ENCODE measurements at regions not wholly inside any gene's neighbourhood (a gene's known extent, or its start where the extent isn't known, plus 50 kb on each side); places are given as distances from the start of the nearest gene placed in this dataset.

DNA sequence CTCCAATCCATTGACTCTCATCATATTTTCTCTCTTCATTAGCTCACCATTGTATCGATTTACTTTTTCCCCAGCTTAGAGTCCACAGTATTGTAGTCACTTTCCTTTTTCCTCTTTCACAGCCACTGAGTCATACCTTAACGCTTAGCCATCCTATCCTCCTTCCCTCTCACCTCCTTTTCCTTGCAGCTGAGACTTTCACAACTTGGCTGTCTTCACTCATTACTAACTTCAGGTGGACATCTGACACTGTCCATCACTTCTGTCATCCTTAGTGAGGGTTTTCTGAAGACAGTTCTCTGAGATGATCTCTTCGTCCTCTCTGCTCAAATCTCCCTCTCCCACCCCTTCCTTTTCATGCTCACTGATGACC, 70.5 kb upstream of the ESX1 start:
- Mint-ChIP-seq H3K9me3 (no peaks in the 10 kb centered on the region), H3K27me3 (no peaks in the 10 kb centered on the region), H3K36me3 (ENCODE audit: low read depth) (no peaks in the 10 kb centered on the region), H3K4me1 (ENCODE audit: low read depth) (no peaks in the 10 kb centered on the region), H3K4me3 (no peak overlapping the region), H3K27ac (no peak overlapping the region)
- H3K9me3 ChIP-seq (ENCODE audit: control insufficient read depth in 1 of 2, insufficient read depth in 1 of 2, low read length in 2 of 2), result no peaks in the 10 kb centered on the region
- TF ChIP-seq, protein P1, sequence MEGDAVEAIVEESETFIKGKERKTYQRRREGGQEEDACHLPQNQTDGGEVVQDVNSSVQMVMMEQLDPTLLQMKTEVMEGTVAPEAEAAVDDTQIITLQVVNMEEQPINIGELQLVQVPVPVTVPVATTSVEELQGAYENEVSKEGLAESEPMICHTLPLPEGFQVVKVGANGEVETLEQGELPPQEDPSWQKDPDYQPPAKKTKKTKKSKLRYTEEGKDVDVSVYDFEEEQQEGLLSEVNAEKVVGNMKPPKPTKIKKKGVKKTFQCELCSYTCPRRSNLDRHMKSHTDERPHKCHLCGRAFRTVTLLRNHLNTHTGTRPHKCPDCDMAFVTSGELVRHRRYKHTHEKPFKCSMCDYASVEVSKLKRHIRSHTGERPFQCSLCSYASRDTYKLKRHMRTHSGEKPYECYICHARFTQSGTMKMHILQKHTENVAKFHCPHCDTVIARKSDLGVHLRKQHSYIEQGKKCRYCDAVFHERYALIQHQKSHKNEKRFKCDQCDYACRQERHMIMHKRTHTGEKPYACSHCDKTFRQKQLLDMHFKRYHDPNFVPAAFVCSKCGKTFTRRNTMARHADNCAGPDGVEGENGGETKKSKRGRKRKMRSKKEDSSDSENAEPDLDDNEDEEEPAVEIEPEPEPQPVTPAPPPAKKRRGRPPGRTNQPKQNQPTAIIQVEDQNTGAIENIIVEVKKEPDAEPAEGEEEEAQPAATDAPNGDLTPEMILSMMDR (IDR thresholded peaks at IDR 0.05), result no peak
- no peaks in the 10 kb centered on the region for H3K36me3 ChIP-seq (ENCODE audit: insufficient read depth, low read length)
- ChIA-PET CTCF (no interaction called here), POLR2A (no interaction called here)
- intact Hi-C loops (cut with DNase I, micrococcal nuclease), result no loop called here
- no peaks in the 10 kb centered on the region for H3K27me3 ChIP-seq (ENCODE audit: control insufficient read depth in 1 of 2, insufficient read depth in 2 of 2, low read length in 2 of 2)
- ATAC-seq (ENCODE audit: poor library complexity) (no peak), DNase-seq (no peak)
- H3K4me3 ChIP-seq (ENCODE audit: low read length), result no peak overlapping the region
- H3K27ac ChIP-seq (ENCODE audit: low read depth in 1 of 2, low read length in 2 of 2), result no peak overlapping the region
- no peaks in the 10 kb centered on the region for H3K4me1 ChIP-seq (ENCODE audit: insufficient read depth, low read length)

DNA sequence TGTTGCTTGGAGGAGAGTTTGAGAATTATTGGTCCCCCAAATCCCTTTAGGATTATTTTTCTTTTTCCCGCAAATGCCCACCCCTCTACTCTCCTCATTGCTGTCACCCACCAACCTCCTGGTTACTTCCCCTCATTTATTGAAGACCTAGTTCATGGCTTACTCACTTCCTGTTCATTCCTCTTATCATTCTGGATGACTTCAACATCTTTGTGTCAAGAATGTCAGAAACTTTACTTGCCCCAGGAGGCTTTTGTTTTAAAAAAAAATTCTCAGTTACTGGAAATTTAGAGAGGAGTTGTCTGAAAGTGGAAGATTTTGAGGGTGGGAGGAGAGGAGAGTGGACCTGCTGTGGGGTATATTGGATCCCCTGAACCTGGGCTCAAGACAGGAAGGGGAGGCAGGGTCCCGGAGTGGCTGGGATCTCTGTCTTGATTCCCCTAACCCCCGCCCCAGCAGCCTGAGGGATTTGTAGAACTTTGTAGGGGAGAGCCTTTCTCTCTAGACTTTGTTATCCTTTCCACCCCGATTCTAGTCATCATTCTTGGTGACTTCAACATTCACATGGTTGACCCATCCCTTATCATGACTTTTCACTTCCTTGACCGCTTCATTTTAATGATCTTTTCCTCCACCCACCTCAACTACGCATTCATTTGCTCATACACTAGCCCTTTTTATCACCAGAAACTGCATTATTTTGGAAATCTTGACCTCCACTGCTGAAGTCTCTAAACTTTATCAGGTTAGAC, 69.9 kb upstream of the ESX1 start:
- no peaks in the 10 kb centered on the region for H3K9me3 Mint-ChIP-seq
- no peak for ATAC-seq (ENCODE audit: poor library complexity)
- Histone ChIP-seq H3K27me3 (ENCODE audit: control insufficient read depth in 1 of 2, insufficient read depth in 2 of 2, low read length in 2 of 2) (no peaks in the 10 kb centered on the region), H3K9me3 (ENCODE audit: control insufficient read depth in 1 of 2, insufficient read depth in 1 of 2, low read length in 2 of 2) (no peaks in the 10 kb centered on the region), H3K27ac (ENCODE audit: low read depth in 1 of 2, low read length in 2 of 2) (no peak overlapping the region), H3K4me1 (ENCODE audit: insufficient read depth, low read length) (no peaks in the 10 kb centered on the region), H3K36me3 (ENCODE audit: insufficient read depth, low read length) (no peaks in the 10 kb centered on the region), H3K4me3 (ENCODE audit: low read length) (no peak overlapping the region)
- H3K36me3 Mint-ChIP-seq (ENCODE audit: low read depth), result no peaks in the 10 kb centered on the region
- ChIA-PET POLR2A (no interaction called here), CTCF (no interaction called here)
- no peaks in the 10 kb centered on the region for H3K4me1 Mint-ChIP-seq (ENCODE audit: low read depth)
- no peaks in the 10 kb centered on the region for H3K27me3 Mint-ChIP-seq
- TF ChIP-seq, protein P1 (IDR thresholded peaks at IDR 0.05), result no peak
- no peak overlapping the region for H3K27ac Mint-ChIP-seq
- H3K4me3 Mint-ChIP-seq, result no peak overlapping the region
- DNase-seq, result no peak
- intact Hi-C loops (cut with DNase I, micrococcal nuclease), result no loop called here

DNA sequence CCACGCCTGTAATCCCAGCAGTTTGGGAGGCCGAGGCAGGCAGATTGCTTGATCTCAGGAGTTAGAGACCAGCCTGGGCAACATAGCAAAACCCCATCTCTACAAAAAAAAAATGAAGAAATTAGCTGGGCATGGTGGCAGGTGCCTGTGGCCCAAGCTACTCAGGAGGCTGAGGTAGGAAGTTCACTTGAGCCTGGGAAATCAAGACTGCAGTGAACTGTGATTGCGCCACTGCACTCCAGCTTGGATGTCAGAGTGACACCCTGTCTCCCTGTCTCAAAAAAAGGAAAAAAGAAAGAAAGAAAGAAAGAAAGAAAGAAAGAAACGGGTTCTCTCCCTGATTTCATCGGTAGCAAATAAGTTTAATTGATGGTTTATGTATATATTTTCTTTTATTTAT, 64.6 kb upstream of the ESX1 start:
- POLR2A ChIA-PET, result no interaction called here
- H3K36me3 ChIP-seq (ENCODE audit: insufficient read depth, low read length), result no peaks in the 10 kb centered on the region
- Mint-ChIP-seq H3K4me1 (ENCODE audit: low read depth) (no peaks in the 10 kb centered on the region), H3K27me3 (no peaks in the 10 kb centered on the region), H3K27ac (no peak overlapping the region), H3K4me3 (no peak overlapping the region), H3K9me3 (no peaks in the 10 kb centered on the region), H3K36me3 (ENCODE audit: low read depth) (no peaks in the 10 kb centered on the region)
- no peak for DNase-seq
- no peaks in the 10 kb centered on the region for H3K4me1 ChIP-seq (ENCODE audit: insufficient read depth, low read length)
- no peaks in the 10 kb centered on the region for H3K27me3 ChIP-seq (ENCODE audit: control insufficient read depth in 1 of 2, insufficient read depth in 2 of 2, low read length in 2 of 2)
- H3K4me3 ChIP-seq (ENCODE audit: low read length), result no peak overlapping the region
- intact Hi-C loops (cut with DNase I, micrococcal nuclease), result no loop called here
- ATAC-seq (ENCODE audit: poor library complexity), result no peak
- TF ChIP-seq, protein P1 (IDR thresholded peaks at IDR 0.05), result no peak
- CTCF ChIA-PET, result no interaction called here
- H3K9me3 ChIP-seq (ENCODE audit: control insufficient read depth in 1 of 2, insufficient read depth in 1 of 2, low read length in 2 of 2), result no peaks in the 10 kb centered on the region
- no peak overlapping the region for H3K27ac ChIP-seq (ENCODE audit: low read depth in 1 of 2, low read length in 2 of 2)
